ENCODE measurements at regions not wholly inside any gene's neighbourhood (a gene's known extent, or its start where the extent isn't known, plus 50 kb on each side); places are given as distances from the start of the nearest gene placed in this dataset.

DNA sequence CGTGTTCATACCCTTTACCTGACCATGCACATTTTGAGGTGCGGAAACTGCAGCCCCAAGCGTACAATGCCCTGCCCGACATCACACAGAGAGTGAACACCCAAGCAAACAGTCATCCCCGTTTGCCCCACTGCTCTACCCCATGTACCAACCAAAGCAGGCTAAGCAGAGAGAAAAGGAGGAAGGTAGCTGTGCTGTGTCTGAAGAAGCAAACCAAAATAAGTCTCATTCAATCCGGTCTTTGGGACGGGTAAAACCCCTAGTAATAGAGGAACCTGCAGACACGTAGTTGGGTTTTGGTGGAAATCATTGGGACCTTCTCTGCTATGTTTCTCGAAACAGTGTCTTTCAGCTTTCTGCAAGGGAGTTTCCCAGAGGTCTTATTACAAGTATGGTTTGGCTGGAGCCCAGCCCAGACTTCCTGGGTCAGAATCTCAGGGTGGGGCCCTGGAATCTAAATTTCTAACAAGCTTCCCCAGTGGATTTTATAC is 164.6 kb upstream of the HES1 start:
- no peak for DNase-seq

DNA sequence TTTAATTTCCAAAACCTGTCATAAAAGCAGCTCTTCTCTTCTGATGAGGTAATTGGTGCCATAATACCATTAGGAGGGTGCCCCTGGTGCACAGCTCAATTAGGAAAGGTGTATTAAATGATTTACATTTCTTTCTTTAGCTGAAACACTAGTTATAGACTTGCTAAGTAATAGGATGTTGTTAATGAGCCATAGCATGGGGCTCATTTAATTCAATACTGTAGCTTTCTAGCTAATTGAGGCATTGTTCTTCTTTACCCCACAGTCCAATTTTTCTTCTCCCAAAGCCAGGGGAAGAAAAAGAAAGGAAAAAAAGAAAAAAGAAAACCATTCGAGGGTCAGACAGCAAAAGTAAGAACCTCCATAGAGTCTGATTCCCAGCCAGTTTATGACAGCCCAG is 164.0 kb upstream of the HES1 start:
- DNase-seq: no peak

DNA sequence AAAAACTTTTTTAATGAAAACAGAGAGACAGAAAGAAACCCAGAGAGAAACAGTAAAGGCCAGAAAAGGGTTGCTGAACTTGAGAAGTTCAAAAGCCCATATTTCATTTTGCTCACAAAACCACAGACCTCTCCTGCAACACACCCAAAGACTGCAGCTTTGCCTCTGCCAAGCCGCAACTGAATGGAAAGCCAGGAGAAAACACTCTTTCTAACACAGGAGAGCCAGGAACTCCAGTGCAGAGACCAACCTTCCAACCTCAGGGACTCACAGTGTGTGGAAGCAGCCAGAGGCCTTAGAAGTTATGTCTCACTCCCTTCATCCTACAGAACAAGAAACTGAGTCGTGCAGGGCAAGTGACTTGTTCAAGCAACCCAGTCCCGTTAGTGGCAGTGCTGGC is 163.1 kb upstream of the HES1 start:
- DNase-seq: no peak

DNA sequence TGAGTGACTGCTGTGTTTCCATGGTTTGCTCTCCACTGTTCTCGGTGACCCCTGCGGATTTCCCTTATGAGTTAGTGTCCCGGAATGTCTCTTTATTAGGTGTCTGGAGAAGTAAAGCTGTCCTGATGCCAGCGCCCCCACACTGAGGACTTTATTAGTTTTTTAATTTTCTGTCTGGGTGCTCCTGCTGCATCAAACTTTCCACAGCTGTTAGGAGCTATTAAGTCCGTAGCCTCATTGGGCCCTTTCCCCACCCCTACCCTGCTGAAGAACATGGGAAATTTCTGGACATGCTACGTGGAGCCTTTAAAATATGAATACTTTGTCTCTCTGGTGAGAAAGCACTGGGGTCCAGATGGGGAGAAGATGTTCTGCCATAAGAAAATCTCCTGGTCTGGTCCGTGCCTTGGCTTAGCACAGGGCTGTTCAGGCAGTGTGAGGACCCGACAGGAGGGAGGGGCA is 161.7 kb upstream of the HES1 start:
- DNase-seq: no peak

- DNase-seq: no peak
Observed at GRCh38 chr3:193974671-193975535, 161.0 kb upstream of the HES1 start.

GRCh38 chr3:193977622-193978021 is 158.3 kb upstream of the HES1 start:
- no peak for DNase-seq

- no peak for DNase-seq
Observed at GRCh38 chr3:193978030-193978429, 157.9 kb upstream of the HES1 start.

- DNase-seq: no peak
Observed at GRCh38 chr3:193978486-193978885, 157.5 kb upstream of the HES1 start.

DNA sequence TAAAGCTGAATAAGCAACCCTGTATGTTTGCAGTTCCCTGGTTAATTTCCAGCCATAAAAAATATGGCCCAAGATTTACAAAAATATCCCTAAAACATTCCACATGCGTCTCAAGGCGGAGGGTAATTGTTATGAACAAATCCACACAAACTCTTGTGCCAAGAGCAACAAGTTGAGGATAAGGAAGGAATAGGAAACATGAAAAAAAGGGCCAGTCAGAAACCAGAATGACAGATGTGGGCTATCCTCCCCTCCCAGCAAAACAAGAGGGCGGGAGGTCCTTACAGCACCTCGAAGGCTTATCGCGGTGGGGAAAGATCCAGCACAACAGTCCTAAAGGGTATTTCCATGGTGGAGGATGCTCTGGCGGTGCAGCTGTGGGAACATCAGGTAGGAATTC is 155.6 kb upstream of the HES1 start:
- DNase-seq: no peak

- no peak for DNase-seq
Observed at GRCh38 chr3:193980905-193981304, 155.0 kb upstream of the HES1 start.

DNA sequence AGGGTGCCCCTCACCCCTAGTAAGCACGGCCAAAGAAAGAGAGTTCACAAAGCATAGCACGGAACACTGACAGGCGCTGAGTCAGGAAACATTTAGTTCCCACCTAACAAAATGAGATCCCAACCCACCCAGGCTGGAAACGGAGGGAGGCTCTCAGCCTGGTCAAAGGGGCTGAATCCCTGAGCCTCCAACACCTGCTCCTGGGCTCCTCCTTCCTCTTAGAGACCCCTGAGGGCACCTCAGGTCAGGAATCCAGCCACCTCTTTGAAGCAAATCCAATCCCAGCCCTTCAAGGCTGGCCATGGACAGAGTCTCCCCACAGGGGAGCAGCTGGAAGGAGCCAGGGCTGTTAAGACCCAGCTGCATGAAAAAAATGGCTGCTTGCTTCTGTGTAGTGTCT is 154.4 kb upstream of the HES1 start:
- DNase-seq: no peak

GRCh38 chr3:193982258-193982659 is 153.7 kb upstream of the HES1 start:
- DNase-seq: no peak

DNA sequence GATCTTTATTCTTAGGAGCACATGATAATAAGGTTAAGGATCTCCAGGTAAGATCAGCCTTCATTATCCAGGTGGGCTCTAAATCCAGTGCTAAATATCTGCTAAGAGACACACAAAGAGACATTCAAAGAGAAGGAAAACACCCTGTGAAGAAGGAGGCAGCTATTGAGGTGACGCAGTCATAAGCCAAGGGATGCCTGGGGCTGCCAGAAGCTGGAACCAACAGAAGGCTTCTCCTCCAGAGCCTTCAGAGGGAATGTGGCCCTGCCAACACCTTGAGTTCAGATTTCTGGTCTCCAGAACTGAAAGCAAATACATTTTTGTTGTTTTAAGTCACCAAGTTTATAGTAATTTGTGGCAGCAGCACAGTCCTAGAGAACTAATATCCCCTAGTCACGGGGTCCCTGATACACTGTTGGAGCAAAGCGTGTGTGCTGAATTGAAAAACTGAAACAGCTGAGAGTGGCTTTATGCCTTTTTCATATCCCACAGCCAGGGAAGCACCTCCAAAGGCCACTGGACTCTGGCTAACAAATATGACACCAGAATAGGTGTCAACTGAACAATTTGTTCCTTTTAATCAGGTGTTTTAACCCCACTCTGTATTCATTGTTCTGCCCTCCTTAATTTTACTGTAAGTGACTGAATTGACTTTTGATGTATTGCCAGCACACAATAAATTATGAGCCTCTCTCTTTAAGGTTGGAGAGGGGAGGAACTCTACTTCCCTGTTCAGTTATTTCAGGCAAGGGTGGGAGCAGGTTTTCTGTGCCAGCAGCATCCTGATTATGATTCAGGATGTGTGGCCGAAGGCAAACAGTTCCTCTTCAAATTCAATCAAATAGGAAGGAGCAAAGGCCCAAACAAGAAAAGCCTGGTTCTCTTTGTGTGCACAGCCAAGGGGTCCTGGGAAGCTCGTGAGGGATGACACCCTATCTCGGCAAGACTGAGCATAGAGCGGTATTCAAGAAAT is 151.8 kb upstream of the HES1 start:
- DNase-seq: no peak

GRCh38 chr3:193984876-193985275 is 151.1 kb upstream of the HES1 start:
- DNase-seq: no peak

- no peak for DNase-seq
Observed at GRCh38 chr3:193987186-193987585, 148.8 kb upstream of the HES1 start.

- no peak for DNase-seq
Observed at GRCh38 chr3:193989186-193989585, 146.8 kb upstream of the HES1 start.

- no peak for DNase-seq
Observed at GRCh38 chr3:193991666-193992424, 144.1 kb upstream of the HES1 start.

- no peak for DNase-seq
Observed at GRCh38 chr3:193992425-193993037, 143.4 kb upstream of the HES1 start.

GRCh38 chr3:193996221-193996620 is 139.7 kb upstream of the HES1 start:
- no peak for DNase-seq

- DNase-seq: no peak
Observed at GRCh38 chr3:193996641-193997089, 139.3 kb upstream of the HES1 start.

GRCh38 chr3:193997228-193998122 is 138.5 kb upstream of the HES1 start:
- DNase-seq: no peak
